Testis (tissue), 2 donors: ENCODE measurements at regions not wholly inside any gene's neighbourhood (a gene's known extent, or its start where the extent isn't known, plus 50 kb on each side); places are given as distances from the start of the nearest gene placed in this dataset.

Experiments
- DNase-seq: peaks from one replicate; pipeline ENCODE4 v3.0.0-alpha.2; 2019
- H3K27ac ChIP-seq, 2 donors: fragments of 200-600 bp; sonication (generic); one replicate each; pipeline ENCODE4 v1.5.1; 2019
- H3K27me3 ChIP-seq: fragments of 200-600 bp; sonication (generic); one replicate; pipeline ENCODE4 v1.5.1; 2019
- H3K36me3 ChIP-seq: fragments of 200-600 bp; sonication (generic); one replicate; pipeline ENCODE4 v1.5.1; 2017; ENCODE audit warnings: low read depth; ENCODE audit errors: missing control alignments
- H3K4me1 ChIP-seq: fragments of 200-600 bp; sonication (generic); one replicate; pipeline ENCODE4 v1.5.1; 2019
- H3K4me3 ChIP-seq, 2 donors: fragments of 200-600 bp; sonication (generic); one replicate each; pipeline ENCODE4 v1.5.1; 2017 to 2019
- H3K9me3 ChIP-seq: fragments of 200-600 bp; sonication (generic); one replicate; pipeline ENCODE4 v1.5.1; 2017
- POLR2A ChIP-seq: fragments of 450-650 bp; IDR thresholded peaks from one replicate; pipeline ENCODE4 v1.6.1; 2017; ENCODE audit warnings: antibody characterized with exemption, mild to moderate bottlenecking, moderate library complexity
- WGBS, 2 donors: methylation state at CpG; one replicate each; pipeline ENCODE4 v1.1.5; 2018; 5-methylcytosine and 5-hydroxymethylcytosine counted together
- intact Hi-C: fragments of 100-400 bp; cut with DNase I; formaldehyde crosslinking; loops from one replicate; pipeline ENCODE4 v1.15.1; 2023; ENCODE audit warnings: low total_unique reads
- TF ChIP-seq, protein P1 (sequence below), 3 experiments: fragments of 450-650 bp in 2 of 3; fragments of 200-600 bp in 1 of 3; sonication (generic) in 1 of 3; IDR thresholded peaks; one replicate each; pipeline ENCODE4 v1.5.1; 2016 to 2019; ENCODE audit warnings: antibody characterized with exemption in 3 of 3, mild to moderate bottlenecking in 2 of 3, moderate library complexity in 1 of 3

DNA sequence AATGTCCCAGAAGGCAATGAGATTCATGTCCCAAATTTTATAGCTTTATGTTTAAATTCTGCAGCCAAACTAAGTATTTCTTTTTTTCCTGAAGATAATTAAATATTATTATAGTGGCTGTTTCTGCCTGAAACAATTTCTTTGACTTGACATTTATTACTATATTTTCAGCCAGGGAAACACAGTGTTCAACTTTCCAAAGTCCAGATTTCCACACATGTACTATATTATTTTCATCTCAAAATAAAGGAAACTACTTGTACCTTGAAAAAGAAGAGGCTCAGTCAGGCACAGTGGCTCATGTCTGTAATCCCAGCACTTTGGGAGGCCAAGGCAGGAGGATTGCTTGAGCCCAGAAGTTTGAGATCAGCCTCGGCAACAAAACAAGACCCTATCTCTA, 77.8 kb upstream of the BTG1 start:
- WGBS, 2 donors, result 91 to 100% methylated on average over 1 of the region's 1 CpG
- H3K27ac ChIP-seq, result no peak overlapping the region

DNA sequence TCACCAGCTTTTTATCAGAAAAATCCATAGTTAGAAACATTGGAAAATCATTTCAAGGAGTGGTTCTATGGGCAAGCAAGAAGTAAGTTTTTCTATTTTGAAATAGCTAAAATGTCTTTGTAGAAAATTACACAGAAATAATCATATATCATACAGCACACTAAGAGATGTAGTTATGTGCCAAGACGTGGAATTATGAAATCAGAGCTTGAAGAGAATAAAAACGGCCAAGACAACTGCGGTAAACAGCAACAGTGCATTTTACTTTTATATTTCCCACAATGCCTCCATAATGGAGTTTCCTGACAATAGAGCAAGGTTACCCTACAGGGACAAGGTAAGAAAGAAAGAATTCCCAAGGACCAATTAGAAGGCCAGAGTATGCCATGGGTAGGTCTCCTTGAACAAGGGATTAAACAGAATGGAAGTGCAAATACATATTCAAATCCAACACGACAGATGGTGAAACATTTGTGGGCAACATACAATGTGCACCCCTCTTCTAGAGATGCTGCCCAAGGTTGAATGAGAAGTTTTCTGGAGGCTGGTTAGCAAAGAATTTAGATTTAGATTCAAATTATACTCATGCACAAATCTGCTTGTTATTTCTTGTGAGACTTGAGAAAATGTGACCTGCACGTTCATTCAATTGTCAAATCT, 76.1 kb upstream of the BTG1 start:
- Histone ChIP-seq H3K9me3 (no peaks in the 10 kb centered on the region), H3K4me3 (no peak overlapping the region), H3K4me1 (no peaks in the 10 kb centered on the region), H3K27me3 (no peaks in the 10 kb centered on the region), H3K36me3 (no peaks in the 10 kb centered on the region), H3K27ac (no peak overlapping the region)
- TF ChIP-seq POLR2A, result no peak
- TF ChIP-seq, protein P1, sequence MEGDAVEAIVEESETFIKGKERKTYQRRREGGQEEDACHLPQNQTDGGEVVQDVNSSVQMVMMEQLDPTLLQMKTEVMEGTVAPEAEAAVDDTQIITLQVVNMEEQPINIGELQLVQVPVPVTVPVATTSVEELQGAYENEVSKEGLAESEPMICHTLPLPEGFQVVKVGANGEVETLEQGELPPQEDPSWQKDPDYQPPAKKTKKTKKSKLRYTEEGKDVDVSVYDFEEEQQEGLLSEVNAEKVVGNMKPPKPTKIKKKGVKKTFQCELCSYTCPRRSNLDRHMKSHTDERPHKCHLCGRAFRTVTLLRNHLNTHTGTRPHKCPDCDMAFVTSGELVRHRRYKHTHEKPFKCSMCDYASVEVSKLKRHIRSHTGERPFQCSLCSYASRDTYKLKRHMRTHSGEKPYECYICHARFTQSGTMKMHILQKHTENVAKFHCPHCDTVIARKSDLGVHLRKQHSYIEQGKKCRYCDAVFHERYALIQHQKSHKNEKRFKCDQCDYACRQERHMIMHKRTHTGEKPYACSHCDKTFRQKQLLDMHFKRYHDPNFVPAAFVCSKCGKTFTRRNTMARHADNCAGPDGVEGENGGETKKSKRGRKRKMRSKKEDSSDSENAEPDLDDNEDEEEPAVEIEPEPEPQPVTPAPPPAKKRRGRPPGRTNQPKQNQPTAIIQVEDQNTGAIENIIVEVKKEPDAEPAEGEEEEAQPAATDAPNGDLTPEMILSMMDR (IDR thresholded peaks at IDR 0.05), result no peak
- intact Hi-C loops, result no loop called here
- DNase-seq, result no peak
- 82 to 87% methylated on average over 5 of the region's 5 CpGs for WGBS, 2 donors

More for the DNA sequence above, 77.8 kb upstream of the BTG1 start:
- intact Hi-C loops, result no loop called here
- TF ChIP-seq, protein P1 (IDR thresholded peaks at IDR 0.05), result no peak
- TF ChIP-seq POLR2A, result no peak
- no peaks in the 10 kb centered on the region for H3K9me3 ChIP-seq
- no peak overlapping the region for H3K4me3 ChIP-seq
- DNase-seq, result no peak
- H3K4me1 ChIP-seq, result no peaks in the 10 kb centered on the region
- no peaks in the 10 kb centered on the region for H3K36me3 ChIP-seq
- no peaks in the 10 kb centered on the region for H3K27me3 ChIP-seq

DNA sequence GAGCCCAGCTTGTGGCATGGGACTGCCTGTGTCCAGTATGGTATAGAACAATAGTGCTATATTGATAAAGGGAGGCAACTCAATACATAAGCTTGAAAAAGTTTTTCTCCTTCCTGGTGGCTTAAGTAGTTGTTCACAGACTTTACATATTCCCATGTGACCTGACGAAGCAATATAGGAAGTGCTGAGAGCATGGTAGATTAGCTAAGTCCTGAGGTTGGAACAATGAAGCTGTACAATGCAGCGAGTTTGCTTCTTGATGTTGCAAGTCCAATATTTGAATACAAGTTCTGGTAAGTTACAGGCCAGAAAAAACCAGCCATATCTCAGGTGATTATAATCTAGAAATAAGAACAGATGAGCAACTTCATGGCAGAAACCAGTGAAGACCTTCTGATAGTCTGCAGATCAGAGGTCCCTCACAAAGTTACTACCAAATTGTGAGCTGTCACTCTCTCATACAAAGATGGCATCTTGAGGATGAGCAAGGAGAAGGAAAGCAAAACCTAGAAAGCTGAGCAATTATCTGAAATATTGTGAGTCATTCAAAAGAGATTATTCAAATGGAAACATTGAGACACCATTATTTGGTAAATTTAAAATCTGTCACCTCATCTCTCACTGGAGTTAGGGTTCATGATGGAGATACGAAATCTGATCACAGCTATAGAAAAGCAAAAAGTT, 72.9 kb upstream of the BTG1 start:
- no peak overlapping the region for H3K4me3 ChIP-seq
- no peak overlapping the region for H3K27ac ChIP-seq
- intact Hi-C loops, result no loop called here
- H3K27me3 ChIP-seq, result no peaks in the 10 kb centered on the region
- no peak for DNase-seq
- 89 to 91% methylated on average over 3 of the region's 3 CpGs for WGBS, 2 donors
- no peaks in the 10 kb centered on the region for H3K36me3 ChIP-seq
- H3K9me3 ChIP-seq, result no peaks in the 10 kb centered on the region
- no peak for TF ChIP-seq POLR2A
- TF ChIP-seq, protein P1 (IDR thresholded peaks at IDR 0.05), result no peak
- H3K4me1 ChIP-seq, result no peaks in the 10 kb centered on the region

DNA sequence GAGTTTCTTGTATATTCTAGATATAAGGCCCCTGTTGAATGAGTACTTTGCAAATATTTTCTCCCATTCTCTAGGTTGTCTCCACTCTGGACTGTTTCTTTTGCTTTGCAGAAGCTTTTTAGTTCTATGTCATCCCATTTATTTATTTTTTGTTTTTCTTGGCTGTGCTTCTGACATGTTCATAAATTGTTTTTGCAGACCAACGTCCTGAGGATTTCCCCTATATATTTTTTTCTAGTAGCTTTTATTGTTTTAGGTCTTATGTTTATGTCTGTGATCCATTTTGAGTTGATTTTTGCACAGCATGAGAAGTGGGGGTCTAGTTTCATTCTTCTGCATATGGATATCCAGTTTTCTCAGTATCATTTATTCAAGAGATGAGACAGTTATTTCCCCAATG, 70.4 kb upstream of the BTG1 start:
- no peak for DNase-seq
- no peak overlapping the region for H3K4me3 ChIP-seq
- 25 to 35% methylated on average over 1 of the region's 1 CpG for WGBS, 2 donors
- H3K36me3 ChIP-seq, result no peaks in the 10 kb centered on the region
- H3K4me1 ChIP-seq, result no peaks in the 10 kb centered on the region
- intact Hi-C loops, result no loop called here
- no peaks in the 10 kb centered on the region for H3K27me3 ChIP-seq
- no peaks in the 10 kb centered on the region for H3K9me3 ChIP-seq
- TF ChIP-seq, protein P1 (IDR thresholded peaks at IDR 0.05), result no peak
- TF ChIP-seq POLR2A, result no peak
- no peak overlapping the region for H3K27ac ChIP-seq

DNA sequence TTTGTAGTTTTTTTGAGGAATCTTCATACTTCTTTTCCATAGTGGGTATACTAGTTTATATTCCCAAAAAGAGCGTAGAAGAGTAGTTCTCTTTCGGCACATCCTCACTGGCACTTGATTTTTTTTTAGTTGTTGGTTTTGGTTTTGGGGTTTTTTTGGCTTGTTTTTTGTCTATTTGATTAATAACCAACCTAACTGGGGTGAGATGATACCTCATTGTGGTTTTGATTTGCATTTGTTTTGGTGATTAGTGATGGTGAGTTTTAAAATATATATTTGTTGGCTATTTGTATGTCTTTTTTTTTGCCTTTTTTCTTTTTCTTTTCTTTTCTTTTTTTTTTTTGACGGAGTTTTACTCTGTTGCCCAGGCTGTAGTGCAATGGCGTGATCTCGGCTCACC, 69.7 kb upstream of the BTG1 start:
- no peaks in the 10 kb centered on the region for H3K27me3 ChIP-seq
- WGBS, 2 donors, result 92 to 99% methylated on average over 5 of the region's 5 CpGs
- no peaks in the 10 kb centered on the region for H3K9me3 ChIP-seq
- H3K36me3 ChIP-seq, result no peaks in the 10 kb centered on the region
- TF ChIP-seq POLR2A, result no peak
- TF ChIP-seq, protein P1 (IDR thresholded peaks at IDR 0.05), result no peak
- no peaks in the 10 kb centered on the region for H3K4me1 ChIP-seq
- intact Hi-C loops, result no loop called here
- H3K27ac ChIP-seq, result no peak overlapping the region
- DNase-seq, result no peak
- no peak overlapping the region for H3K4me3 ChIP-seq
